SK-N-SH treated with all-trans-retinoic acid at 6 μM for 48 hours (cell line): ENCODE measurements at regions not wholly inside any gene's neighbourhood (a gene's known extent, or its start where the extent isn't known, plus 50 kb on each side); places are given as distances from the start of the nearest gene placed in this dataset.

ENCODE experiments used
- ATAC-seq: fragments of 200-7000 bp; cut with Tn5 transposase; 3 replicates; pipeline ENCODE4 v1.9.1; 2020; ENCODE audit warnings: mild to moderate bottlenecking, moderate library complexity
- ARNTL ChIP-seq: fragments of 450-650 bp; formaldehyde crosslinking; IDR thresholded peaks from 2 replicates; pipeline ENCODE4 v1.5.0; 2020; ENCODE audit warnings: low read depth, mild to moderate bottlenecking, moderate library complexity, borderline replicate concordance
- BACH2 ChIP-seq: fragments of 250-450 bp; sonication (Bioruptor Pico); IDR thresholded peaks from 2 replicates; pipeline ENCODE4 v1.9.0; 2021; ENCODE audit warnings: mild to moderate bottlenecking, borderline replicate concordance
- CSDC2 ChIP-seq: fragments of 250-450 bp; sonication (Bioruptor Pico); IDR thresholded peaks from 2 replicates; pipeline ENCODE4 v1.5.0; 2020; ENCODE audit warnings: mild to moderate bottlenecking, moderate library complexity
- GLIS3 ChIP-seq: fragments of 250-450 bp; sonication (Bioruptor Pico); IDR thresholded peaks from 2 replicates; pipeline ENCODE4 v1.5.0; 2020; ENCODE audit warnings: mild to moderate bottlenecking, moderate library complexity
- ISL1 ChIP-seq: fragments of 250-450 bp; sonication (Bioruptor Pico); IDR thresholded peaks from 2 replicates; pipeline ENCODE4 v2.1.2; 2022; ENCODE audit warnings: mild to moderate bottlenecking, moderate library complexity
- OSR1 ChIP-seq: fragments of 250-450 bp; sonication (Bioruptor Pico); IDR thresholded peaks from 2 replicates; pipeline ENCODE4 v1.8.0; 2022; ENCODE audit warnings: moderate library complexity, mild to moderate bottlenecking, inconsistent platforms
- PPARA ChIP-seq: fragments of 250-450 bp; sonication (Bioruptor Pico); IDR thresholded peaks from 2 replicates; pipeline ENCODE4 v1.5.0; 2020; ENCODE audit warnings: mild to moderate bottlenecking, borderline replicate concordance
- RARB ChIP-seq: fragments of 250-450 bp; sonication (Bioruptor Pico); IDR thresholded peaks from 2 replicates; pipeline ENCODE4 v1.8.0; 2021; ENCODE audit warnings: mild to moderate bottlenecking, moderate library complexity
- SNAI2 ChIP-seq: fragments of 250-450 bp; sonication (Bioruptor Pico); IDR thresholded peaks from 2 replicates; pipeline ENCODE4 v1.5.0; 2020; ENCODE audit warnings: mild to moderate bottlenecking, moderate library complexity
- TCF4 ChIP-seq: fragments of 250-450 bp; sonication (Bioruptor Pico); IDR thresholded peaks from 2 replicates; pipeline ENCODE4 v1.8.0; 2021; ENCODE audit warnings: mild to moderate bottlenecking, moderate library complexity, borderline replicate concordance
- TOX ChIP-seq: fragments of 250-450 bp; sonication (Bioruptor Pico); IDR thresholded peaks from 2 replicates; pipeline ENCODE4 v1.8.0; 2021; ENCODE audit warnings: mild to moderate bottlenecking, moderate library complexity, borderline replicate concordance
- ZC3H10 ChIP-seq: fragments of 250-450 bp; sonication (Bioruptor Pico); IDR thresholded peaks from 2 replicates; pipeline ENCODE4 v1.5.1; 2021; ENCODE audit warnings: mild to moderate bottlenecking, moderate library complexity
- ZFP30 ChIP-seq: fragments of 450-650 bp; formaldehyde crosslinking; IDR thresholded peaks from 2 replicates; pipeline ENCODE4 v1.5.0; 2022; ENCODE audit warnings: mild to moderate bottlenecking, moderate library complexity
- ZNF565 ChIP-seq: fragments of 450-650 bp; formaldehyde crosslinking; conservative IDR thresholded peaks from 2 replicates; pipeline ENCODE4 v1.5.0; 2020; ENCODE audit warnings: low read depth, mild to moderate bottlenecking, moderate library complexity
- ZNF70 ChIP-seq: fragments of 450-650 bp; formaldehyde crosslinking; IDR thresholded peaks from 2 replicates; pipeline ENCODE4 v1.5.0; 2020; ENCODE audit warnings: mild to moderate bottlenecking, moderate library complexity
- ZNF8 ChIP-seq: fragments of 450-650 bp; formaldehyde crosslinking; IDR thresholded peaks from 2 replicates; pipeline ENCODE4 v1.5.0; 2020; ENCODE audit warnings: mild to moderate bottlenecking, moderate library complexity
- TF ChIP-seq, protein P1 (sequence below): fragments of 250-450 bp; sonication (Bioruptor Pico); IDR thresholded peaks from 2 replicates; pipeline ENCODE4 v1.8.0; 2020; ENCODE audit warnings: mild to moderate bottlenecking, moderate library complexity, borderline replicate concordance
- TF ChIP-seq, protein P2 (sequence below): fragments of 250-450 bp; sonication (Bioruptor Pico); IDR thresholded peaks from 2 replicates; pipeline ENCODE4 v1.5.1; 2020; ENCODE audit warnings: low read depth, mild to moderate bottlenecking, moderate library complexity
- TF ChIP-seq, protein P3 (sequence below): fragments of 250-450 bp; sonication (Bioruptor Pico); IDR thresholded peaks from 2 replicates; pipeline ENCODE4 v1.8.0; 2021; ENCODE audit warnings: low read depth, mild to moderate bottlenecking, moderate library complexity, borderline replicate concordance

DNA sequence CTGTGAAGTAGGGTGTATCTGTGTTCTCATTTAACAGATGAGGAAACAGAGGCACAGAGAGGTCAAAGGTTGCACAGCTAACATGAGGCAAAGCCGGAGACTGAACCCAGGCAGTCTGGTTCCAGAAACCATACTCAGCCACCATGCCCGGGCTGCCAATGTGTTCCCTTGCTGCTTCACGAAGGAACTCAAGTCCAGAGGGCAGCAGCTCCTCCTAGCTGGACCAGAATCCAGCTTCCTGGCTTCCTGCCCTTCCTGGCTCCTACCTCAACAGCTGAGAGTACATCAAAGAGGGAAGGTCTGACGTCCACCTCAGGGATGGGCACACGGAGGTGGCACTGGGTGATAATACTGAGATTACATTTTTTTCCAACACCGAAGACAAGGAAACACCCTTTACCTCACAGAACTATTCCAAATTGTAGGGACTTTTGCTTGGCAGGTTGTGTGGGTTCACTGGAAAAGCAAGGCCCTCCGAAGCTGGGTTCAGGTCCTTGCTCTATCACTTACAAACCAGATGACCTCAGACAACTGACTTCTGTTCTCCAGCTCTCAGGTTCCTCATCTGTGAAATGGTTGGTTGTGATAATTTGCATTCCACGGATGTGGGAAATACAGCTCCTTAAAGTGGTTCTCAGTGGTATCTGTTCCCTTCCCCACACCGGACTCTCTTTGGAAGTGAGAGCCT, 154.1 kb upstream of the ZMIZ1 start (continued):
- TF ChIP-seq, protein P1, sequence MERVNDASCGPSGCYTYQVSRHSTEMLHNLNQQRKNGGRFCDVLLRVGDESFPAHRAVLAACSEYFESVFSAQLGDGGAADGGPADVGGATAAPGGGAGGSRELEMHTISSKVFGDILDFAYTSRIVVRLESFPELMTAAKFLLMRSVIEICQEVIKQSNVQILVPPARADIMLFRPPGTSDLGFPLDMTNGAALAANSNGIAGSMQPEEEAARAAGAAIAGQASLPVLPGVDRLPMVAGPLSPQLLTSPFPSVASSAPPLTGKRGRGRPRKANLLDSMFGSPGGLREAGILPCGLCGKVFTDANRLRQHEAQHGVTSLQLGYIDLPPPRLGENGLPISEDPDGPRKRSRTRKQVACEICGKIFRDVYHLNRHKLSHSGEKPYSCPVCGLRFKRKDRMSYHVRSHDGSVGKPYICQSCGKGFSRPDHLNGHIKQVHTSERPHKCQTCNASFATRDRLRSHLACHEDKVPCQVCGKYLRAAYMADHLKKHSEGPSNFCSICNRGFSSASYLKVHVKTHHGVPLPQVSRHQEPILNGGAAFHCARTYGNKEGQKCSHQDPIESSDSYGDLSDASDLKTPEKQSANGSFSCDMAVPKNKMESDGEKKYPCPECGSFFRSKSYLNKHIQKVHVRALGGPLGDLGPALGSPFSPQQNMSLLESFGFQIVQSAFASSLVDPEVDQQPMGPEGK (CRISPR knock-in tag) = no peak

DNA sequence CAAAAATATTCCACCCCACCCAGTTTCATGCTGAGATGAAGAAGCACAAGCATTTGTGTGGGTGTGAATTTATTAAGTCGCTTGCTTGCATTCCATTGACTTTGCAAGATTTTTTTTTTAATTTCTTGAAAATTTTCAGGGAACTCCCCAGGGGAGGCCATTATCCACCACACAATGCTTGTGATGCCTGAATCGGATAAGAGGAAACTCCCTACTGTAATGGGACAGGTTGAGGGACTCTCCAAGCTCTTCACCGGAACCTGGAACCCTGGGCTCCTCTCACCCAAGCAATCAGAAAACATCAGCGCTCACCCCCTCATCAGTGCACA, 153.6 kb upstream of the ZMIZ1 start:
- ATAC-seq = no peak
- TF ChIP-seq, protein P2, sequence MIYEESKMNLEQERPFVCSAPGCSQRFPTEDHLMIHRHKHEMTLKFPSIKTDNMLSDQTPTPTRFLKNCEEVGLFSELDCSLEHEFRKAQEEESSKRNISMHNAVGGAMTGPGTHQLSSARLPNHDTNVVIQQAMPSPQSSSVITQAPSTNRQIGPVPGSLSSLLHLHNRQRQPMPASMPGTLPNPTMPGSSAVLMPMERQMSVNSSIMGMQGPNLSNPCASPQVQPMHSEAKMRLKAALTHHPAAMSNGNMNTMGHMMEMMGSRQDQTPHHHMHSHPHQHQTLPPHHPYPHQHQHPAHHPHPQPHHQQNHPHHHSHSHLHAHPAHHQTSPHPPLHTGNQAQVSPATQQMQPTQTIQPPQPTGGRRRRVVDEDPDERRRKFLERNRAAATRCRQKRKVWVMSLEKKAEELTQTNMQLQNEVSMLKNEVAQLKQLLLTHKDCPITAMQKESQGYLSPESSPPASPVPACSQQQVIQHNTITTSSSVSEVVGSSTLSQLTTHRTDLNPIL (CRISPR knock-in tag) = no peak
- no peak for TF ChIP-seq GLIS3
- TF ChIP-seq PPARA = no peak
- TF ChIP-seq ZNF565 (CRISPR knock-in tag) = no peak
- no peak for TF ChIP-seq ISL1 (CRISPR knock-in tag)

DNA sequence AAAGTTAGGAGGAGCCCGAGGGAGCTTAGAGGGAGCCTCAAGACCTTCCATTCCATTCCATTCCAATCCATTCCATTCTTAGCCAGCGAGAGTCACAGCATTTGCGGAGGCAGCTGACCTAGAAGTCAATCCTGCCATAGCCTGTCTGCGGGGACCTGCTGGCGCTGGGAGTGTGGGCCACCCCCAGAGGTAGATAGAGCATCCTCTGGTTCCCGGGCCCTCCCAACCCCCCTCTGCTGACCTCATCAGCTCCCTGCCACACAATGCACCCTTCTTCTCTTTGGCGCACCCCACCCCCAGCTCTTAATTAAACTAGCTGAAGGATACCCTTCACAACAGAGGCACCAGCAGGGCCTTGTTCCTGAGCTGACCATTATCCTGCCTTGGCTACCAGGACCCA, 152.5 kb upstream of the ZMIZ1 start:
- no peak for ATAC-seq
- TF ChIP-seq, protein P1 (CRISPR knock-in tag) = no peak
- no peak for TF ChIP-seq ARNTL
- no peak for TF ChIP-seq ZNF8
- TF ChIP-seq ZFP30 (CRISPR knock-in tag) = no peak
- TF ChIP-seq ZNF70 = no peak
- TF ChIP-seq TOX (CRISPR knock-in tag) = no peak
- no peak for TF ChIP-seq CSDC2 (CRISPR knock-in tag)
- TF ChIP-seq, protein P3, sequence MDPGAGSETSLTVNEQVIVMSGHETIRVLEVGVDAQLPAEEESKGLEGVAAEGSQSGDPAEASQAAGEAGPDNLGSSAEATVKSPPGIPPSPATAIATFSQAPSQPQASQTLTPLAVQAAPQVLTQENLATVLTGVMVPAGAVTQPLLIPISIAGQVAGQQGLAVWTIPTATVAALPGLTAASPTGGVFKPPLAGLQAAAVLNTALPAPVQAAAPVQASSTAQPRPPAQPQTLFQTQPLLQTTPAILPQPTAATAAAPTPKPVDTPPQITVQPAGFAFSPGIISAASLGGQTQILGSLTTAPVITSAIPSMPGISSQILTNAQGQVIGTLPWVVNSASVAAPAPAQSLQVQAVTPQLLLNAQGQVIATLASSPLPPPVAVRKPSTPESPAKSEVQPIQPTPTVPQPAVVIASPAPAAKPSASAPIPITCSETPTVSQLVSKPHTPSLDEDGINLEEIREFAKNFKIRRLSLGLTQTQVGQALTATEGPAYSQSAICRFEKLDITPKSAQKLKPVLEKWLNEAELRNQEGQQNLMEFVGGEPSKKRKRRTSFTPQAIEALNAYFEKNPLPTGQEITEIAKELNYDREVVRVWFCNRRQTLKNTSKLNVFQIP (CRISPR knock-in tag) = no peak
- no peak for TF ChIP-seq SNAI2 (CRISPR knock-in tag)
- no peak for TF ChIP-seq PPARA
- TF ChIP-seq, protein P2 (CRISPR knock-in tag) = no peak
- TF ChIP-seq ISL1 (CRISPR knock-in tag) = no peak
- TF ChIP-seq OSR1 (CRISPR knock-in tag) = no peak
- TF ChIP-seq BACH2 (CRISPR knock-in tag) = no peak
- no peak for TF ChIP-seq GLIS3
- TF ChIP-seq RARB (CRISPR knock-in tag) = no peak
- TF ChIP-seq ZNF565 (CRISPR knock-in tag) = no peak

DNA sequence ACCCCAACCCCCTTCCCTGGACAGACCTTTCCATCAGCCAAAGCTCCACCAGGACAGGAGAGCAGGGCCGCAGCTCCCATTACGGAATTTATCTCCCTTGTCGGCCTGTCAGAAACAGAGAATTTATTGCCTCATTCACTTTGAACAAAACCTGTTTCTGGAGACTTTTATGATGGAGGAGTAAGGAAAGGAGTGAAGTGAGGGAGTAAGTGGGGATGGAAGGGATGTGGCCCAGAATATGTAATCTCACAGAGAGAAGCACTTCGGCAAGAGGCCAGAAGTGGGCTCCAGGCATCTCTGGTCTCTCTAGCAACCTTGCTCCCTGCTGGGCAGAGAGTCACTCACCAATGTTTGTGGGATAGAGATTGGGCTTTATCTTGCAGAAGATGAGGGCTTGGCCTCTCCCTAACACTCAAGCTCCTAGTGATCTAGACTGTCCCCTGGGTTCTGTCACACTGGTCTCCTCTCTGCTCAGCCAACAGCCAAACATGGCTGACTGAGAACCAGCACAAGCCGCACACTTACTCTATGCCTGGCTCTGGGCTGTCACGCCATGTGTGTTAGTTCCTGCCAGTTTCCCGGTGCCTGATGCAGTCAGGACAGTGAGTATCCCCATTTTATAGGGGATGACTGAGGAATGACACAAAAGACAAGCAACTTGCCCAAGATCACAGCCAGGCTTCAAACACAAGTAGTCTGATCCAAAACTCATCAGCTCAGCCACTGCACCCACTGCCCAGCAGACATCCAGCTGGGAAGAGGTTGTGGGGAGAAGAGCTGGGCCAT, 149.4 kb upstream of the ZMIZ1 start:
- TF ChIP-seq TCF4 (no peak), ISL1 (CRISPR knock-in tag) (no peak), ZC3H10 (no peak), ZFP30 (CRISPR knock-in tag) (no peak), RARB (CRISPR knock-in tag) (no peak)
- TF ChIP-seq, protein P2 (CRISPR knock-in tag) = no peak
- ATAC-seq = no peak
